A673 (cell line): ENCODE measurements at regions not wholly inside any gene's neighbourhood (a gene's known extent, or its start where the extent isn't known, plus 50 kb on each side); places are given as distances from the start of the nearest gene placed in this dataset.

Source experiments
- BruUV-seq: library from RNA; stranded (reverse); fragments of 400-500 nt; replicated peaks from 2 replicates; lab custom pipeline; 2021; lab: Mats Ljungman, UMichigan
- CTCF ChIA-PET: fragments of 300-600 bp; sonication (Branson Sonifier 250); formaldehyde crosslinking; loops from one replicate; lab custom pipeline; 2022; ENCODE audit warnings: antibody characterized with exemption; lab: Charles Lee
- POLR2A ChIA-PET: fragments of 300-600 bp; sonication (Branson Sonifier 250); formaldehyde crosslinking; loops from one replicate; lab custom pipeline; 2022; ENCODE audit warnings: antibody characterized with exemption; ENCODE audit not compliant: low non-redundant PET; lab: Charles Lee
- DNase-seq: peaks from one replicate; pipeline ENCODE4 v3.0.0-alpha.2; 2015; ENCODE audit warnings: low spot score
- H3K27ac ChIP-seq: fragments of 200-600 bp; sonication (generic); 2 replicates; pipeline ENCODE4 v1.5.1; 2016; ENCODE audit warnings: mixed run types, low read depth, mild to moderate bottlenecking, mixed read lengths, antibody characterized with exemption, low read length; ENCODE audit not compliant: poor library complexity, severe bottlenecking
- H3K27me3 ChIP-seq: fragments of 200-600 bp; sonication (generic); replicated peaks from 2 replicates; pipeline ENCODE4 v1.6.1; 2017; ENCODE audit warnings: mixed run types, low read depth, mild to moderate bottlenecking, mixed read lengths, antibody characterized with exemption, low read length; ENCODE audit not compliant: insufficient read depth, poor library complexity
- H3K36me3 ChIP-seq: fragments of 200-600 bp; sonication (generic); 2 replicates; pipeline ENCODE4 v1.6.1; 2016; ENCODE audit warnings: mixed run types, mild to moderate bottlenecking, mixed read lengths, antibody characterized with exemption, low read length; ENCODE audit not compliant: insufficient read depth, poor library complexity, severe bottlenecking
- H3K4me1 ChIP-seq: fragments of 200-600 bp; sonication (generic); 2 replicates; pipeline ENCODE4 v1.6.1; 2017; ENCODE audit warnings: mixed run types, mild to moderate bottlenecking, mixed read lengths, antibody characterized with exemption, low read length; ENCODE audit not compliant: insufficient read depth, poor library complexity, severe bottlenecking
- H3K4me3 ChIP-seq: fragments of 200-600 bp; sonication (generic); 2 replicates; pipeline ENCODE4 v1.5.1; 2016; ENCODE audit warnings: low read depth, mixed run types, mild to moderate bottlenecking, mixed read lengths, low read length; ENCODE audit not compliant: poor library complexity, severe bottlenecking
- H3K9me3 ChIP-seq: fragments of 200-600 bp; sonication (generic); 2 replicates; pipeline ENCODE4 v1.6.1; 2016; ENCODE audit warnings: mixed run types, low read depth, mild to moderate bottlenecking, mixed read lengths, antibody characterized with exemption, low read length; ENCODE audit not compliant: poor library complexity, severe bottlenecking
- CTCF ChIP-seq: fragments of 300-800, 200-600 bp; sonication (generic); conservative IDR thresholded peaks from 2 replicates; pipeline ENCODE4 v1.5.1; 2017; ENCODE audit warnings: low read depth, mild to moderate bottlenecking, antibody characterized with exemption, low read length, moderate library complexity, mixed read lengths
- EZH2 ChIP-seq: fragments of 200-600 bp; sonication (generic); IDR thresholded peaks from 2 replicates; pipeline ENCODE4 v1.6.1; 2017; ENCODE audit warnings: borderline replicate concordance, low read depth, mild to moderate bottlenecking, mixed read lengths, antibody characterized with exemption, low read length; ENCODE audit not compliant: poor library complexity, severe bottlenecking
- intact Hi-C: fragments of 100-400 bp; cut with micrococcal nuclease; formaldehyde crosslinking; loops from one replicate; pipeline ENCODE4 v1.10.0; 2022; ENCODE audit not compliant: unreplicated experiment

GRCh38 chr9:107635803-107636174, 146.2 kb upstream of the KLF4 start:
- no TSS peak for BruUV-seq
- Histone ChIP-seq H3K27me3 (no peaks in the 10 kb centered on the region), H3K36me3 (no peaks in the 10 kb centered on the region), H3K4me1 (peaks cover 6% of the 10 kb centered on the region), H3K9me3 (no peaks in the 10 kb centered on the region), H3K27ac (no peak overlapping the region), H3K4me3 (no peak overlapping the region)
- intact Hi-C loops = loop anchor here (10.0 kb wide), 1 partner anchor 141 kb away; no protein-coding TSS in a partner anchor
- TF ChIP-seq EZH2 = no peak
- TF ChIP-seq CTCF = no peak
- CTCF ChIA-PET = no interaction called here
- POLR2A ChIA-PET = no interaction called here
- no peak for DNase-seq

DNA sequence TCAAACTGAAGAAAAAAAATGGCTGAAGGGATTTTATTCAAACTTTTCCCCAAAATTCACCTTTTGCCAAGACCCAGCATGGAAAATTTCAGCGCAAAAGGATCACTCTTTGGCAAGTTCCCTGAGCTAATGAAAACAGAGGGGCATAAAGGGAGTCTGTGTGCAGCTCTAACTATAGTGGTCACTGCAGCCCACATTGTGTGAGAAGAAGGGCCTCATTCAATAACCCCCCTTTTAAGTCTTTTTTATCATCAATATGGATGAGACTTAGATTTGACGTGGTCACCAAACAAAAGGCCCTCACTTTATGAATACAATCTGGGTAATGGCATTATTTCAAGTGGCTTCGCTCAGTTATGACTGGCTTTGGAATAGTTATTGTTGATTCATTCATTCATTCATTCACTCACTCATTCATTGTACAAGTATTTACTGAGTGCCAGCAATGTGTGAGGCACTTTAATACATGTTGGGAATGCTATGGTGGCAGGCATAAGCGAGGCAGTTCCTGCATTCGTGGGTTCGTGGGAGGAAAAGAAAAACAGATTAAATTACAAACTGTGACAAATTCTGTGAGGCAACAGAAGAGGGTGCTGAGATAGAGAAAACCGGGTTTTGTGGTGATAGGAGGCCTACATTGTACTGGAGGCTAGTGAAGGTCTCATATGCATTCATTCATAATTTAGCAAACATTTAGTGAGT, 145.7 kb upstream of the KLF4 start:
- Histone ChIP-seq H3K4me3 (no peak overlapping the region), H3K9me3 (no peaks in the 10 kb centered on the region), H3K27ac (no peak overlapping the region), H3K36me3 (no peaks in the 10 kb centered on the region), H3K4me1 (peaks cover 6% of the 10 kb centered on the region), H3K27me3 (no peaks in the 10 kb centered on the region)
- intact Hi-C loops = loop anchor here (10.0 kb wide), 1 partner anchor 140 kb away; no protein-coding TSS in a partner anchor
- ChIA-PET POLR2A (no interaction called here), CTCF (no interaction called here)
- DNase-seq = no peak
- BruUV-seq = no TSS peak
- TF ChIP-seq EZH2 (no peak), CTCF (no peak)

- Histone ChIP-seq H3K36me3 (no peaks in the 10 kb centered on the region), H3K4me3 (no peak overlapping the region), H3K4me1 (peaks cover 3% of the 10 kb centered on the region), H3K27ac (no peak overlapping the region), H3K27me3 (no peaks in the 10 kb centered on the region), H3K9me3 (no peaks in the 10 kb centered on the region)
- intact Hi-C loops = loop anchor here (10.0 kb wide), 1 partner anchor 139 kb away; no protein-coding TSS in a partner anchor
- ChIA-PET POLR2A (no interaction called here), CTCF (no interaction called here)
- DNase-seq = no peak
- no TSS peak for BruUV-seq
- TF ChIP-seq EZH2 = no peak
- no peak for TF ChIP-seq CTCF
These were observed 143.8 kb upstream of the KLF4 start for GRCh38 chr9:107633406-107633805.
